SU-DHL-6 (cell line): ENCODE measurements at regions not wholly inside any gene's neighbourhood (a gene's known extent, or its start where the extent isn't known, plus 50 kb on each side); places are given as distances from the start of the nearest gene placed in this dataset.

Source experiments
- EZH2phosphoT487 ChIP-seq: fragments of 200-600 bp; sonication (generic), shearing (Covaris generic); conservative IDR thresholded peaks from 2 replicates; pipeline ENCODE4 v1.6.1; 2018; ENCODE audit warnings: mild to moderate bottlenecking, antibody characterized with exemption, low read length, moderate library complexity, mixed read lengths
- TF ChIP-seq, protein P1 (sequence below): fragments of 200-600 bp; sonication (generic); IDR thresholded peaks from one replicate; pipeline ENCODE4 v1.5.1; 2017; ENCODE audit warnings: antibody characterized with exemption, mild to moderate bottlenecking, low read length, moderate library complexity; ENCODE audit not compliant: insufficient read depth, poor library complexity, severe bottlenecking

DNA sequence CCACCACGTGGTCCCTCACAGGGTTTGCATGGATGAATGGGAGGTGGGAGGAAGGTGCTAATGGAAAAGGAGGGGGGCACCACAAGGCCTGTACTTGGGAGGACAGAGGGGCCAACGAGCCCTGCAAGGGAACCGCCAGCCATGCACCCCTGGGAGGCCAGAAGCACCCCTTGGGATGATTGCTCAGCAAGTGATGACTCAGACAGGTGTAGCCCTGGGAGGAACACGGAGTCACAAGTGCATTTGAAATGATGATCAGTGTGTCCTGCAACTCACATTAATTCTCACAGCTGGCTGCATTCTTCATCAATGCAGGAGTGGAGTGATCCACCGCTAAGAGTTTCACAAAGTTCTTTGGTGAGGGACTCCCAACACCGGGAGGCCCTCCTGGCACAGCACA is 82.8 kb upstream of the ZNF254 start:
- no peak for TF ChIP-seq EZH2phosphoT487
- TF ChIP-seq, protein P1, sequence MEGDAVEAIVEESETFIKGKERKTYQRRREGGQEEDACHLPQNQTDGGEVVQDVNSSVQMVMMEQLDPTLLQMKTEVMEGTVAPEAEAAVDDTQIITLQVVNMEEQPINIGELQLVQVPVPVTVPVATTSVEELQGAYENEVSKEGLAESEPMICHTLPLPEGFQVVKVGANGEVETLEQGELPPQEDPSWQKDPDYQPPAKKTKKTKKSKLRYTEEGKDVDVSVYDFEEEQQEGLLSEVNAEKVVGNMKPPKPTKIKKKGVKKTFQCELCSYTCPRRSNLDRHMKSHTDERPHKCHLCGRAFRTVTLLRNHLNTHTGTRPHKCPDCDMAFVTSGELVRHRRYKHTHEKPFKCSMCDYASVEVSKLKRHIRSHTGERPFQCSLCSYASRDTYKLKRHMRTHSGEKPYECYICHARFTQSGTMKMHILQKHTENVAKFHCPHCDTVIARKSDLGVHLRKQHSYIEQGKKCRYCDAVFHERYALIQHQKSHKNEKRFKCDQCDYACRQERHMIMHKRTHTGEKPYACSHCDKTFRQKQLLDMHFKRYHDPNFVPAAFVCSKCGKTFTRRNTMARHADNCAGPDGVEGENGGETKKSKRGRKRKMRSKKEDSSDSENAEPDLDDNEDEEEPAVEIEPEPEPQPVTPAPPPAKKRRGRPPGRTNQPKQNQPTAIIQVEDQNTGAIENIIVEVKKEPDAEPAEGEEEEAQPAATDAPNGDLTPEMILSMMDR, result no peak
